Progenitor cell of endocrine pancreas (in vitro differentiated cells): ENCODE measurements at regions not wholly inside any gene's neighbourhood (a gene's known extent, or its start where the extent isn't known, plus 50 kb on each side); places are given as distances from the start of the nearest gene placed in this dataset.

Experiments used
- DNase-seq: peaks from one replicate; pipeline ENCODE4 v3.0.0; 2021; ENCODE audit warnings: low spot score; ENCODE audit not compliant: unreplicated experiment
- H3K27ac Mint-ChIP-seq: 2 replicates; pipeline ENCODE4 v1.8.0; 2021; ENCODE audit warnings: mild to moderate bottlenecking, moderate library complexity, mixed read lengths
- H3K27me3 Mint-ChIP-seq: 2 replicates; pipeline ENCODE4 v1.8.0; 2021; ENCODE audit warnings: mixed read lengths
- H3K36me3 Mint-ChIP-seq: 2 replicates; pipeline ENCODE4 v1.8.0; 2022; ENCODE audit warnings: mixed read lengths; ENCODE audit not compliant: insufficient read depth
- H3K4me1 Mint-ChIP-seq: 2 replicates; pipeline ENCODE4 v1.8.0; 2021; ENCODE audit warnings: low read depth, mixed read lengths
- H3K4me3 Mint-ChIP-seq: 2 replicates; pipeline ENCODE4 v1.8.0; 2021; ENCODE audit warnings: low read depth, mild to moderate bottlenecking, moderate library complexity, mixed read lengths
- H3K9me3 Mint-ChIP-seq: 2 replicates; pipeline ENCODE4 v1.8.0; 2021; ENCODE audit warnings: low read depth, mixed read lengths
- TF ChIP-seq, protein P1 (sequence below): fragments of 200-600 bp; sonication (generic); IDR thresholded peaks from one replicate; pipeline ENCODE4 v1.5.0; 2021; ENCODE audit warnings: antibody characterized with exemption, mild to moderate bottlenecking; ENCODE audit not compliant: unreplicated experiment

DNA sequence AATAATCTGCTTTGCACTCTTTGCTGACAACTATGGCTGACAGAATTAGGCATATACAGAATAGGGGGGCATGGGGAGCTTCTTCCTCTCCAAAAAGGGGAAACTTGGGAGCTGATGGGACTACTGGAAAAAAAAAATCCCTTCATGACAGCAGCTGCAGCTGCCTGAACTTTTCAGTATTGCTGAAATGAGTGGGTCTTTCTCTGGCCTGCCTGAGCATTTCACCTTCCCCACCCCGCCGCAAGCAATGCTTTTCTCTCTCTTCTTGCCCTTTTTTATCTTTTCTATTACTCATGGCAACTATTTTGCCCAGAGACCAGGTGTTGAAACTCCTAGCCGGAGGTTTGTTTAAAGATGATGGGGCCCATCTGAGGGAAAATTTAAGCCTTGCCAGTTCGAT lies 244.9 kb downstream of the SEMA3D start:
- Mint-ChIP-seq H3K27me3 (no peaks in the 10 kb centered on the region), H3K9me3 (peaks cover 6% of the 10 kb centered on the region), H3K27ac (no peak overlapping the region), H3K4me1 (peaks cover 2% of the 10 kb centered on the region), H3K4me3 (no peak overlapping the region), H3K36me3 (no peaks in the 10 kb centered on the region)
- TF ChIP-seq, protein P1, sequence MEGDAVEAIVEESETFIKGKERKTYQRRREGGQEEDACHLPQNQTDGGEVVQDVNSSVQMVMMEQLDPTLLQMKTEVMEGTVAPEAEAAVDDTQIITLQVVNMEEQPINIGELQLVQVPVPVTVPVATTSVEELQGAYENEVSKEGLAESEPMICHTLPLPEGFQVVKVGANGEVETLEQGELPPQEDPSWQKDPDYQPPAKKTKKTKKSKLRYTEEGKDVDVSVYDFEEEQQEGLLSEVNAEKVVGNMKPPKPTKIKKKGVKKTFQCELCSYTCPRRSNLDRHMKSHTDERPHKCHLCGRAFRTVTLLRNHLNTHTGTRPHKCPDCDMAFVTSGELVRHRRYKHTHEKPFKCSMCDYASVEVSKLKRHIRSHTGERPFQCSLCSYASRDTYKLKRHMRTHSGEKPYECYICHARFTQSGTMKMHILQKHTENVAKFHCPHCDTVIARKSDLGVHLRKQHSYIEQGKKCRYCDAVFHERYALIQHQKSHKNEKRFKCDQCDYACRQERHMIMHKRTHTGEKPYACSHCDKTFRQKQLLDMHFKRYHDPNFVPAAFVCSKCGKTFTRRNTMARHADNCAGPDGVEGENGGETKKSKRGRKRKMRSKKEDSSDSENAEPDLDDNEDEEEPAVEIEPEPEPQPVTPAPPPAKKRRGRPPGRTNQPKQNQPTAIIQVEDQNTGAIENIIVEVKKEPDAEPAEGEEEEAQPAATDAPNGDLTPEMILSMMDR = no peak
- DNase-seq = no peak

DNA sequence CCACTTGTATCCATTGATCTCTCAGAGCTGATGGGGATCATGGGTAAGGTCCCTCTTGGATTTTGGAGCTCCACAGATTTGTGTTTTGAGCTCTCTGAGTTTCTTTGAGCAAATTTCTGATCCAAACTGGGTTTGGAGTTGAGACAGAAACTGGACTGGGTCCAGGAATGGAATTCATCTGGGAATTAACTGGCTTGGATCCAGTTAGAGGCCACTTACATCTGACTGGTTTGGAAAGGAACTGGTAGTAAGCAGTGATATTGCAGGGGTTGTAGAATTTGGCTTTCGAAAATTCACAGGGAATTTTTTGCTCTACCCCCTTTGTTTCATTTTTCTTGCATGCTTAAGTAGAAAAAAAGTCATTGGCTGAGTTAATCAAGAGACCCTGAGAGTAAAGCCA lies 245.6 kb downstream of the SEMA3D start:
- no peak for DNase-seq
- Mint-ChIP-seq H3K4me3 (no peak overlapping the region), H3K27me3 (no peaks in the 10 kb centered on the region), H3K36me3 (no peaks in the 10 kb centered on the region), H3K4me1 (peaks cover 2% of the 10 kb centered on the region), H3K9me3 (peaks cover 6% of the 10 kb centered on the region), H3K27ac (no peak overlapping the region)
- TF ChIP-seq, protein P1 = no peak

DNA sequence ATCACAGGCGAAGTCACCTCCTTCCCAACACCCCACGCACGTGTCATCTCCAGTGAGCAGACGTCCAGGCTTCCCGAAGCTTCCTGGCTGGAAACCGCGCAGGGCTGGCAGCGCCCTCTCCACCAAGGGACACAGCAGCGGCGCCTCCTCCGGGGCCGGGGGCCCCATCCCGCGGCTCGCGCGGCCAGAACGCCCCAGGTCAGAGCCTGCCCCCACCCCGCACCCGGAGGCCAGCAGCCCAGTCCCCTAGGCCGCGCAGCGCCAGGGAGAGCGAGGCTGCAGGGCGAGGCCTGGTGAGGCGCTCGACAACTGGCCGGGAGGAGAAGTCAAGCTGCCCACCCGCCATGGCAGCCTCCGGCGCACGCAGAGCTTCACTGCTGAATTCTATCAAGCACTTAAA lies 247.0 kb downstream of the SEMA3D start:
- Mint-ChIP-seq H3K4me1 (no peaks in the 10 kb centered on the region), H3K9me3 (peaks cover 2% of the 10 kb centered on the region), H3K27me3 (no peaks in the 10 kb centered on the region), H3K27ac (no peak overlapping the region), H3K36me3 (no peaks in the 10 kb centered on the region), H3K4me3 (no peak overlapping the region)
- no peak for DNase-seq
- TF ChIP-seq, protein P1 = no peak

DNA sequence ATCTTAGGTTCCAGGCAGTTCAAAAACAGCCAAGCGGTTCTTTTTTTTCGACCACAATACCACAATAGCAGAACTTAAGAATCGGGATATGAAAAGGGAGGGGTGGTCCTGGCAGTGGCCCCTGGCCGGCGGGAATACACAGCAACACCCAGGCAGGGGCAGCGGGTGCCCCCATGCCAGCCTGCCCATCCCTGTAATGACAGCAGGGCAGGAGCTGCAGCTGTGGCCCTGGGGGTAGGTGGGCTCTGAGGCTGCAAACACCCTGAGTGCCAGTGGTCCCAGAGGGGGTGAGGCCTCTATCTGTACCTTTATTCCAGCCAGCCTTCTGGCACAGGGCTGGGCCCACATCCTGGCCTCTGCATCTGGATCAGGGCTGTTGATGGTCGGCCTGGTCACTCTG lies 247.4 kb downstream of the SEMA3D start:
- Mint-ChIP-seq H3K4me1 (no peaks in the 10 kb centered on the region), H3K36me3 (no peaks in the 10 kb centered on the region), H3K4me3 (no peak overlapping the region), H3K27ac (no peak overlapping the region), H3K27me3 (no peaks in the 10 kb centered on the region), H3K9me3 (peaks cover 2% of the 10 kb centered on the region)
- TF ChIP-seq, protein P1 = no peak
- no peak for DNase-seq

DNA sequence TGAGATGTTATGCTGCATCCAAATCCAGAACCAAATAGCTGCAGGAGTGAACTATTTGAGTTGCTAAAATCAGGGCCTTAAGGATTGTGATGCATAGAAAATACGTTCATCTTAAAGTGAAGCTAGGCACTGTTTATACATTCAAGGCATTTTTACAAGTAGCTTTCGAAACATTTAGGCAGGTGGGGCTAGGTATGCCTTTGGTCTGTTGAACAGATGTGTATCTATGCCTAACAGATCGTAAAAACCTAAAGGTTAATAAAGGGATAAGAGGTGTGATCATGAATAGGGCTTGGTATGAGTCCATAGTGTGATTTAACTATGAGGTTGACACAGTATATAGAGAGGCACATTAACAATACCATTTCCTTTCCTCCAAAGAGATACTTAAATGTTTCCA lies 262.5 kb downstream of the SEMA3D start:
- Mint-ChIP-seq H3K9me3 (peaks cover 7% of the 10 kb centered on the region), H3K4me3 (no peak overlapping the region), H3K27me3 (no peaks in the 10 kb centered on the region), H3K27ac (no peak overlapping the region), H3K36me3 (no peaks in the 10 kb centered on the region), H3K4me1 (no peaks in the 10 kb centered on the region)
- DNase-seq = no peak
- TF ChIP-seq, protein P1 = no peak
